ENCODE measurements at regions not wholly inside any gene's neighbourhood (a gene's known extent, or its start where the extent isn't known, plus 50 kb on each side); places are given as distances from the start of the nearest gene placed in this dataset.

DNA sequence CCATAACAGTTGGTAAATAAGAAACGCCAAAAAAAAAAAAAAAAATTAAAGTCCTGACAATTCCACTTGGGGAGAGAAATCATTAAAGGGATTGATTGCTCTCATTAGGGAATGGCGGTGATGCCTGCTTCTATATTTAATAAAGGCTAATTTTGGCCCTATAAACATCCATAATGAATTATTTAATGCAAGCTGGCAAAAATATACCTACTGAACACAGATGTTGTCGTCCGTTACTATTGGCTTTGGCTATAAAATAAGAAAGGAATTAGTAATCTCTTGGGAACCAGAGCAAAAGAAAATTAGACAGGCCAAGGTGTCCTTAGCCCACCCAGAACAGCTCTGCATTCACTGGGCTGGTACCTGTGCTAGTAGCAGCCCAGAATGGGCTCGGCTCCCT lies 717.3 kb downstream of the DIAPH3 start:
- TF ChIP-seq GATA2 (IDR thresholded peaks at IDR 0.05; ENCODE audit: low read depth, low read length) (no peak), GATA3 (IDR thresholded peaks at IDR 0.05; ENCODE audit: low read depth, low read length) (no peak)

Data from SH-SY5Y (cell line).